DMS153 treated with DMSO at 0.1 percent for 48 hours (cell line): ENCODE measurements at regions not wholly inside any gene's neighbourhood (a gene's known extent, or its start where the extent isn't known, plus 50 kb on each side); places are given as distances from the start of the nearest gene placed in this dataset.

Experiments used
- DNase-seq: peaks from one replicate; lab custom pipeline; 2025; ENCODE audit not compliant: unreplicated experiment; lab: John Stamatoyannopoulos, UW

- DNase-seq = no peak
These were observed 248.4 kb downstream of the IRX2 start for GRCh38 chr5:2502970-2503594.

DNA sequence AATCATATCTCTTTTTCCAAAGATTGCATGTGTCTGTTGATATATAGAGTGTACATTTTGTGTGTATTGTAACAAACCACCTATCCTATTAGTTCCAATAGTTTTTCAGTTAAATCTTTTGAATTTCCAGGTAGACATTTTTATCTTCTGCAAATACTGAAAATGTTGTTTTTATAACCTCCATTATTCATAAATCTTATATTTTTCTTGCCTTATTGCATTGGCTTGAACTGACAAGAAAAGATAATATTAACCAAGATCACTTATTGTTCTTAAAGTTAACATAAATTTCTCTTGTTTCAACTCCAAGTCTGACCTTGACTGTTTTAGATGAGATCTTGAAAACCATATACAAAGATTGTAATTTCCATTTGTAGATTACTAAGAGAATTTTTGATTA lies 251.6 kb downstream of the IRX2 start:
- no peak for DNase-seq

GRCh38 chr5:2496891-2497290 lies 254.6 kb downstream of the IRX2 start:
- DNase-seq = no peak

- DNase-seq = no peak
These were observed 255.4 kb downstream of the IRX2 start for GRCh38 chr5:2496126-2496525.

GRCh38 chr5:2493356-2493755 lies 258.1 kb downstream of the IRX2 start:
- no peak for DNase-seq

DNA sequence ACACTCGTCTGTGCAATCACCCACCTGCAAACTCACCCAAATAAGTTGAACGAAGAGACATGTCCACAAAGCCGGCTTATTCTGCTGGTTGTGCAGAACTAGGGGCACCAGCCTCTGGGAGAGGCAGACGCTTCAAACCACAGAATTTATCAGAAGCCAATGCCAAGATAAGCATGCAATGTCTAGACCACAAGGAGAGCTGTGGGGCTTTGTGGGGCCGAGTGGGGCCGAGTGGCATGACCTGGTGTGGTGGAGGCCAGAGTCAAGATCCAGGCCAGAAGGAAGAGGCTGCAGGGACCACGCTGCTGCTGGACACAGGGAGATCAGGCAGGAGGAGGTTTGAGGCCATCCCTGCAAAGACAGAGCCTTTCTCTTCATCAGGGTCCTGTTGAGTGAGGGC lies 259.0 kb downstream of the IRX2 start:
- DNase-seq = no peak

- no peak for DNase-seq
These were observed 259.6 kb downstream of the IRX2 start for GRCh38 chr5:2491846-2492245.

- DNase-seq = no peak
These were observed 262.2 kb downstream of the IRX2 start for GRCh38 chr5:2489306-2489705.

DNA sequence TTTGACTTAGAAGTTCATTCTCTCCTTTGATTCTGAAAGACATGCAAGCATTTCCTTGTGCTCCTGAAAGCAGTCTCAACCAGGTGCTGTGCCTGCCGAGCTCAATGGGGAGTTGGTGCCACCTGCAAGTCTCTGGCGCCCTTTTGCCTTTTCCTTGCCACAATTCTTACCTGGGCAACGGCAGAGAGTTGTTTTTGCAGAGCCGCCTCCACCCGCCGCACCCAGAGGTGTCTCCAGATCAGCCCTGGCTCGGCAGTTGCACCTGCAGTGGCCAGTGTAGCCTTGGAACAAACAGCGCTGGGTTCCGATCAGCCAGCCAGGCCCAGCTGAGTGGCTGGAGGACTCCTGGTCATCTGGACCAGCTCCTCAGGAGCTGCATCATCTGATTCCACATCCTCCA lies 262.9 kb downstream of the IRX2 start:
- DNase-seq = no peak

DNA sequence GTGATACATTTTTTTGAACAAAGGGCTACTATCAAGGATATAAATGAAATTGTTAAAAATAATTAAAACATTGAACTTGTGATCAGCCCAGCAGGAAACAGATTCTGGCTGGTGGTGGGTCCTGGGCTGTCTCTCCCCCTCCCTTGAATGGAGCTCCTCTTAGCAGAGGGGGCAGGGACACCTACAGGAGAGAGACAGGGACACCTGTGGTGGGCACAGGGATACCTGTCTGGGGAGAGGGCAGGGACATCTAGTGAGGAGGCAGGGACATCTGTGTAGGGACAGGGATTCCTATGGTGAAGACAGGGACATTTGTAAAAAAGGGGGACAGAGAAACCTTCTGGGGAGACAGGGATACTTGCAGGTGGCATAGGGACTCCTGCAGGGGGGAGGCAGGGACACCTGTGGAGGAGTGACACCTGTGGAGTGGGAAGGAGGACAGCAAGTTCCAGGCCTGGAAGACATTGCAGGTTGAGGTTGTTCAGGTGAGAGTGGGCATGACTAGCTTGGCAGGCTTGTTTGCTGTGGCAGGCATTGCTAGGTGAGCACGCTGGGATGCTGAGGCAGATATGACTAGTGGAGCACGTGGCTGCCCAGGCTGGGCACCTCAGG lies 264.2 kb downstream of the IRX2 start:
- DNase-seq = no peak

GRCh38 chr5:2486373-2486772 lies 265.1 kb downstream of the IRX2 start:
- DNase-seq = no peak

GRCh38 chr5:2482778-2483177 lies 268.7 kb downstream of the IRX2 start:
- peak; percentile 25 for DNase-seq

- DNase-seq = no peak
These were observed 270.6 kb downstream of the IRX2 start for GRCh38 chr5:2480871-2481270.

DNA sequence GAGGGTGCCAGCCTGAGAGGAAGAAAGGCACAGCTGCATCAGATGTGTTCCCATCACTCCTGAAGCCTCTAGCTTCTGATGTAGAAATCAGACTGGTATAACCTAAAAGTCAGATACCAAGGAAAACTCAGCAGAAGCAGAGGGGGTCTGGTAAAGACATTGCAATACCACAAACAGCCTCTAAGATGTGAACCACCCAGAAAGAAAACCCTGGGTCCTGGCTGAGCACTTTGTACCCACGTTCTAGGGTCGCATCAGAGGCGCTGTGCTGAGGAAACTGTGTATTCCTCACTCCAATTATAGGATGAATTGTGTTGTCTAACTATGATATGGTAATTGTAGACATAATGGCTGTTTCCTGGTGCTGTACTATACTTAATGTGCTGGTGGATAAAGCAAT lies 275.6 kb downstream of the IRX2 start:
- no peak for DNase-seq

GRCh38 chr5:2472670-2473069 lies 278.8 kb downstream of the IRX2 start:
- DNase-seq = no peak

GRCh38 chr5:2471152-2471879 lies 280.2 kb downstream of the IRX2 start:
- DNase-seq = no peak

- no peak for DNase-seq
These were observed 284.5 kb downstream of the IRX2 start for GRCh38 chr5:2466966-2467365.

DNA sequence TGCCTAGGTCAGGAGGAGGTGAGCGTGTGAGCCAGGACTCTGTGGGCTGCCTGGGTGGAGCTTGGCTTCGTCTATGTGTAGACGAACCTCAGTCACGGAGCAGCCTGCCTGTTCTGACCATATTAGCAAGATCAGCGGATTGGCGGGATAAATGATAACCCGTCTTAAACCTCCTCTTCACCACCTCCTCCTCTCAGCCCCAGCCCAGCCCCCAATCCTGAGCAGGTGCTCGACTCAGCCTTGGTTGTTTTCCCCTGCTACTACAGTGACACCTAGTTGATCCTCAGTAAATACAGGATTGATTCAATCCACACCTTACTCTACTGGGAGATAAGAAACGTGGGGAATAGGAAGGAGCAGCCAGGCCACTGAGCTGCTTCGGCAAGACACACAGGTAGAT lies 286.1 kb downstream of the IRX2 start:
- DNase-seq = no peak

DNA sequence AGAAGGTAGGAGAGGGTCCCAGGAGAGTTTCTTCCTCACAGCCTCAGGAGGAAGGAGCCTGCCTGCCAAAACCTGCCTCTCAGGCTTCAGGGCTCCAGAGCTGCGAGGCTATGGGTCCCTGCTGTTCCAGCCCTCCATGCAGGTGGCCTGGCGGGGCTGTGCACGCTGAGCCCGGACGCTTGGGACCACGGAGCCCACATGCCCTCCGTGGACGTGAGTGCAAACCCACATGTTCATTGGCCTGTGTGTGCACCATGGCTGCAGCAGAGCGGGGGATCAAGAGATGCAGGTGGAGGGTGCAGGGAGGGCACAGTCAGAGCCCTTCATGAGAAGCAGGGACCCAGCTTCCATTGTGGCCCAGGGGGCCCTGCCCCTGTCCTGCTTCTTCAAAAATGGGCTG lies 287.3 kb downstream of the IRX2 start:
- no peak for DNase-seq

GRCh38 chr5:2461701-2462691 lies 289.5 kb downstream of the IRX2 start:
- no peak for DNase-seq

DNA sequence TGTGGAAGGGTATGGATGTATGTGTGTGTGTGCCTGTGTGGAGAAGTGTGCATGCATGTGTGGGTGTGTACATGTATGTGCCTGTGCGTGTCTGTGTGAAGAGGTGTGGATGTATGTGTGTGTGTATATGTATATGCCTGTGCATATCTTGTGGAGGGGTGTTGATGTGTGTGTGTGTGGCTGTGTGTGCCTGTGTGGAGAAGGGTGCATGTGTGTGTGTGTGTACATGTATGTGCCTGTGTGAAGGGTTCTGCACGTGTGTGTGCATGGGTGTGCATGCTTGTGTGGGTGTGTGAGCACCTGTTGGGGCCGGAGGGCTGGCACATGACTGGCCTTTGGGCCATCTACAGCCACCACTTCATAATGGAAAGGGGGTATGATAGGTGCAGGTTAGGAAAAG lies 291.4 kb downstream of the IRX2 start:
- DNase-seq = no peak
